Mammary epithelial cell (primary cell): ENCODE measurements at regions not wholly inside any gene's neighbourhood (a gene's known extent, or its start where the extent isn't known, plus 50 kb on each side); places are given as distances from the start of the nearest gene placed in this dataset.

Experiments
- CTCF ChIP-seq, 2 donors: IDR thresholded peaks in 1 of 2; conservative IDR thresholded peaks in 1 of 2; 2 replicates each; pipeline ENCODE4 v1.5.1; 2011 to 2012; ENCODE audit warnings: inconsistent platforms in 2 of 2, low read length in 2 of 2, mild to moderate bottlenecking in 2 of 2, control low read depth in 1 of 2, low read depth in 1 of 2; ENCODE audit not compliant: insufficient read depth in 1 of 2; ENCODE audit errors: extremely low read depth in 1 of 2
- EZH2 ChIP-seq: IDR thresholded peaks from 2 replicates; pipeline ENCODE4 v1.6.1; 2012; ENCODE audit warnings: low read length, inconsistent platforms, borderline replicate concordance

- TF ChIP-seq EZH2 (no peak), CTCF (conservative IDR thresholded peaks at IDR 0.05 in 1 of 2, IDR thresholded peaks at IDR 0.05 in 1 of 2; ENCODE audit: extremely low read depth in 1 of 2, insufficient read depth in 1 of 2, low read depth in 1 of 2, low read length in 2 of 2) (no peak)
Observed at GRCh38 chr1:200496937-200497336, 87.1 kb upstream of the ZNF281 start.
